ENCODE measurements at regions not wholly inside any gene's neighbourhood (a gene's known extent, or its start where the extent isn't known, plus 50 kb on each side); places are given as distances from the start of the nearest gene placed in this dataset.

GRCh38 chr11:112822478-112823274, 138.5 kb upstream of the NCAM1 start:
- no peak for DNase-seq (ENCODE audit: low read depth)

GRCh38 chr11:112826026-112826425, 135.2 kb upstream of the NCAM1 start:
- H3K4me3 ChIP-seq (ENCODE audit: control insufficient read depth, low read depth, low read length): no peak overlapping the region
- DNase-seq (ENCODE audit: low read depth): no peak
- TF ChIP-seq CTCF (IDR thresholded peaks at IDR 0.05; ENCODE audit: control insufficient read depth, insufficient read depth, low read depth, low read length, missing control alignments): no peak

More at GRCh38 chr11:112822478-112823274, 138.5 kb upstream of the NCAM1 start:
- H3K4me3 ChIP-seq (ENCODE audit: control insufficient read depth, low read depth, low read length): no peak overlapping the region
- no peak for TF ChIP-seq CTCF (IDR thresholded peaks at IDR 0.05; ENCODE audit: control insufficient read depth, insufficient read depth, low read depth, low read length, missing control alignments)

GRCh38 chr11:112826788-112827187, 134.4 kb upstream of the NCAM1 start:
- H3K4me3 ChIP-seq (ENCODE audit: control insufficient read depth, low read depth, low read length): no peak overlapping the region
- no peak for DNase-seq (ENCODE audit: low read depth)
- no peak for TF ChIP-seq CTCF (IDR thresholded peaks at IDR 0.05; ENCODE audit: control insufficient read depth, insufficient read depth, low read depth, low read length, missing control alignments)

- no peak for TF ChIP-seq CTCF (IDR thresholded peaks at IDR 0.05; ENCODE audit: control insufficient read depth, insufficient read depth, low read depth, low read length, missing control alignments)
- DNase-seq (ENCODE audit: low read depth): no peak
- no peak overlapping the region for H3K4me3 ChIP-seq (ENCODE audit: control insufficient read depth, low read depth, low read length)
These were observed 132.8 kb upstream of the NCAM1 start for GRCh38 chr11:112828421-112828820.

GRCh38 chr11:112829971-112830654, 131.1 kb upstream of the NCAM1 start:
- TF ChIP-seq CTCF (IDR thresholded peaks at IDR 0.05; ENCODE audit: control insufficient read depth, insufficient read depth, low read depth, low read length, missing control alignments): no peak
- no peak for DNase-seq (ENCODE audit: low read depth)
- H3K4me3 ChIP-seq (ENCODE audit: control insufficient read depth, low read depth, low read length): no peak overlapping the region

GRCh38 chr11:112831041-112831440, 130.2 kb upstream of the NCAM1 start:
- no peak for TF ChIP-seq CTCF (IDR thresholded peaks at IDR 0.05; ENCODE audit: control insufficient read depth, insufficient read depth, low read depth, low read length, missing control alignments)
- no peak for DNase-seq (ENCODE audit: low read depth)
- no peak overlapping the region for H3K4me3 ChIP-seq (ENCODE audit: control insufficient read depth, low read depth, low read length)
